GM12891 (cell line): ENCODE measurements at regions not wholly inside any gene's neighbourhood (a gene's known extent, or its start where the extent isn't known, plus 50 kb on each side); places are given as distances from the start of the nearest gene placed in this dataset.

Experiments
- PAX5 ChIP-seq: IDR thresholded peaks from 2 replicates; pipeline ENCODE4 v1.6.1; 2011; ENCODE audit warnings: low read length, moderate library complexity, mild to moderate bottlenecking; ENCODE audit not compliant: insufficient read depth, severe bottlenecking
- POLR2A ChIP-seq: IDR thresholded peaks from 2 replicates; pipeline ENCODE4 v1.6.1; 2011; ENCODE audit warnings: low read depth, low read length, control low read depth
- POLR2AphosphoS5 ChIP-seq: IDR thresholded peaks from 2 replicates; pipeline ENCODE4 v1.6.1; 2011; ENCODE audit warnings: low read depth, low read length, control low read depth
- SPI1 ChIP-seq: IDR thresholded peaks from 2 replicates; pipeline ENCODE4 v1.6.1; 2011; ENCODE audit warnings: low read depth, low read length, control low read depth
- TAF1 ChIP-seq: IDR thresholded peaks from 2 replicates; pipeline ENCODE4 v1.6.1; 2011; ENCODE audit warnings: low read depth, low read length, control low read depth

DNA sequence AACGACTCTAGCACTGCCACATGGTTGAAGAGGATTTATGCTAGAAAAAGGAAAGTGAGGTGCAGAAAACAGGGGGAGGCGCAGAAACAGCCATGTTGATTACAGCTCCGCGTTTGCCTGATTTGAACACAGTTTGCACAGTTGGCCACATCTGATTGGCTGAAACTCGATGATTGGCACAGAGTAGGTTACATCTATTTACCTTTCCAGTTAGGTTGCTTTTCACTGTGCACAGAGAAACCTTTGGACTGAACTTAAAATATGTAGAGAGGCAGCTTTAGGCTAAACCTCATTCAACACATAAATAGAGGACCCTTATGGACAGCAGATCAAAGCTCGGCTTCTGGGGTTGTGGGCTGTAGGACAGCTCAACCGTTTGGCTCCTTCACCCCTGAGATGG is 153.7 kb upstream of the APCDD1 start:
- TF ChIP-seq POLR2A, result no peak
- TF ChIP-seq POLR2AphosphoS5, result no peak
- no peak for TF ChIP-seq TAF1
- no peak for TF ChIP-seq SPI1
- TF ChIP-seq PAX5, result no peak
